Neural cell (in vitro differentiated cells): ENCODE measurements at regions not wholly inside any gene's neighbourhood (a gene's known extent, or its start where the extent isn't known, plus 50 kb on each side); places are given as distances from the start of the nearest gene placed in this dataset.

Experiments
- EP300 ChIP-seq: fragments of 450-650 bp; conservative IDR thresholded peaks from 2 replicates; pipeline ENCODE4 v1.6.1; 2014; ENCODE audit warnings: antibody characterized with exemption, mild to moderate bottlenecking, moderate library complexity; ENCODE audit not compliant: poor library complexity, severe bottlenecking
- TF ChIP-seq, protein P1 (sequence below): fragments of 450-650 bp; IDR thresholded peaks from 2 replicates; pipeline ENCODE4 v1.5.1; 2014; ENCODE audit warnings: antibody characterized with exemption, mild to moderate bottlenecking, moderate library complexity; ENCODE audit not compliant: poor library complexity, severe bottlenecking

DNA sequence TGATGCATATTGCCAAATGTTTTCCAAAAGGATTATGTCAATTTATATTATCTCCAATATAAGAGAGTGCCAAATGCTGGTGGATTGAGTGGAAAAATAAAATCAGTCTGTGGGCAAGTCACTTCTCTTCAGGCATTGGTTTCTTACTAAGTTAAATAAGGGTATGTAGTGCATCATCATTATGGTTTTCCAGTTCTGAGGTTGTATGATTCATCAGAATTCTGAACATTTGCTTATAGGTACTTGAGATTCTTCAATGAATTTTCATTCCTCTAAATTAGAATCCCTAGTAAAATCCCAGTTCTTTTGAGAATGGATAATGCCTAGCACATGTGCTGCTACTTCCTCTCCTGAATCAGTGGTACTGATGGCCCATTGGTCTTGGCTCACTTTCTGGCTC lies 188.9 kb upstream of the OSR1 start:
- TF ChIP-seq, protein P1, sequence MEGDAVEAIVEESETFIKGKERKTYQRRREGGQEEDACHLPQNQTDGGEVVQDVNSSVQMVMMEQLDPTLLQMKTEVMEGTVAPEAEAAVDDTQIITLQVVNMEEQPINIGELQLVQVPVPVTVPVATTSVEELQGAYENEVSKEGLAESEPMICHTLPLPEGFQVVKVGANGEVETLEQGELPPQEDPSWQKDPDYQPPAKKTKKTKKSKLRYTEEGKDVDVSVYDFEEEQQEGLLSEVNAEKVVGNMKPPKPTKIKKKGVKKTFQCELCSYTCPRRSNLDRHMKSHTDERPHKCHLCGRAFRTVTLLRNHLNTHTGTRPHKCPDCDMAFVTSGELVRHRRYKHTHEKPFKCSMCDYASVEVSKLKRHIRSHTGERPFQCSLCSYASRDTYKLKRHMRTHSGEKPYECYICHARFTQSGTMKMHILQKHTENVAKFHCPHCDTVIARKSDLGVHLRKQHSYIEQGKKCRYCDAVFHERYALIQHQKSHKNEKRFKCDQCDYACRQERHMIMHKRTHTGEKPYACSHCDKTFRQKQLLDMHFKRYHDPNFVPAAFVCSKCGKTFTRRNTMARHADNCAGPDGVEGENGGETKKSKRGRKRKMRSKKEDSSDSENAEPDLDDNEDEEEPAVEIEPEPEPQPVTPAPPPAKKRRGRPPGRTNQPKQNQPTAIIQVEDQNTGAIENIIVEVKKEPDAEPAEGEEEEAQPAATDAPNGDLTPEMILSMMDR, result no peak
- no peak for TF ChIP-seq EP300
